ENCODE measurements at regions not wholly inside any gene's neighbourhood (a gene's known extent, or its start where the extent isn't known, plus 50 kb on each side); places are given as distances from the start of the nearest gene placed in this dataset.

DNA sequence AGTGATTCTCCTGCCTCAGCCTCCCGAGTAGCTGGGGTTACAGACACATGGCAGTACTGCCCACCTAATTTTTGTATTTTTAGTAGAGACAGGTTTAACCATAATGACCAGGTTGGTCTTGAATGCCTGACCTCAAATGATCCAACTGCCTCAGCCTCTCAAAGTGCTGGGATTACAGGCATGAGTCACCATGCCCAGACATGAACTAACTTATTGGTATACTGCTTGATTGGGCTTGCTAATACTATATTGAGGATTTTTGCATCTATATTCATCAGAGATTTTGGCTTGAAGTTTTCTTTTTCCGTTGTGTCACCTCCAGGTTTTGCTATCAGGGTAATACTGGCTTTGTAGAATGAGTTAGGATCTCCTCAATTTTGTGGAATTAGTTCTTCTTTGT lies 706.1 kb upstream of the HS6ST1 start:
- TF ChIP-seq CTCF (IDR thresholded peaks at IDR 0.05; ENCODE audit: low read depth, low read length) (no peak), EZH2phosphoT487 (IDR thresholded peaks at IDR 0.05; ENCODE audit: low read depth) (no peak)
